ENCODE measurements at regions not wholly inside any gene's neighbourhood (a gene's known extent, or its start where the extent isn't known, plus 50 kb on each side); places are given as distances from the start of the nearest gene placed in this dataset.

- TF ChIP-seq CTCF (IDR thresholded peaks at IDR 0.05) (no peak), POLR2A (IDR thresholded peaks at IDR 0.05) (no peak)
Observed at GRCh38 chrX:118250445-118250844, 95.5 kb upstream of the WDR44 start.
